Fibroblast of skin of right quadriceps (primary cell): ENCODE measurements at regions not wholly inside any gene's neighbourhood (a gene's known extent, or its start where the extent isn't known, plus 50 kb on each side); places are given as distances from the start of the nearest gene placed in this dataset.
"Not testable (repeated sequence)": the region's sequence is repeated elsewhere in the genome, so short reads cannot be mapped to it uniquely, and the experiment has no call there.

ENCODE experiments used
- DNase-seq: peaks from one replicate; pipeline ENCODE4 v3.0.0-alpha.2; 2013

GRCh38 chr2:223470602-223471001 is 131.6 kb downstream of the SCG2 start:
- no peak for DNase-seq

GRCh38 chr2:223472771-223473170 is 129.4 kb downstream of the SCG2 start:
- DNase-seq: no peak

GRCh38 chr2:223474893-223475292 is 127.3 kb downstream of the SCG2 start:
- no peak for DNase-seq

GRCh38 chr2:223475901-223476300 is 126.3 kb downstream of the SCG2 start:
- DNase-seq: no peak

GRCh38 chr2:223477318-223477717 is 124.8 kb downstream of the SCG2 start:
- DNase-seq: no peak

- DNase-seq: no peak
Observed at GRCh38 chr2:223481486-223481885, 120.7 kb downstream of the SCG2 start.

DNA sequence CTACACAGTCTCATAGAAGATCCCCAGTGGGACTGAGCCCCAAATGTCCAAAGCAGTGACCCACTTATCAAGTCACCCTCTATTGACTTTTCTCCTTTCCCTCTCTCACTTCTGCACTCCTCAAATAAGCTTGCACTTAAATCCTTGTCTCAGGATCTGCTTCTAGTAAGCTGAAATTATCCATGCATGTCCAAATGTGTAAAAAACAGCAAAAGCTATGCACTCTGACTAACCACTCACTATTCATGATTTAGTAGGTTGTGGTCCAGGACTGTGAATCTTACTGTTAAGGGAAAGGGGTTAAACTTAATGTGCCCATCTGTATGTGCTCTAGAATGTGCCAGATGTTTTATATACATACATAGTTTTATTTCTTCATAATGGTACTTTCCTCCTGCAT is 115.4 kb downstream of the SCG2 start:
- DNase-seq: peak; percentile 20

- no peak for DNase-seq
Observed at GRCh38 chr2:223487214-223487846, 114.8 kb downstream of the SCG2 start.

GRCh38 chr2:223488814-223489213 is 113.3 kb downstream of the SCG2 start:
- peak; percentile 31 for DNase-seq

GRCh38 chr2:223494496-223494895 is 107.7 kb downstream of the SCG2 start:
- DNase-seq: no peak

GRCh38 chr2:223494942-223495341 is 107.2 kb downstream of the SCG2 start:
- peak; percentile 72 for DNase-seq

GRCh38 chr2:223496853-223497252 is 105.3 kb downstream of the SCG2 start:
- DNase-seq: not testable (repeated sequence)

GRCh38 chr2:223500709-223501108 is 101.5 kb downstream of the SCG2 start:
- DNase-seq: no peak

DNA sequence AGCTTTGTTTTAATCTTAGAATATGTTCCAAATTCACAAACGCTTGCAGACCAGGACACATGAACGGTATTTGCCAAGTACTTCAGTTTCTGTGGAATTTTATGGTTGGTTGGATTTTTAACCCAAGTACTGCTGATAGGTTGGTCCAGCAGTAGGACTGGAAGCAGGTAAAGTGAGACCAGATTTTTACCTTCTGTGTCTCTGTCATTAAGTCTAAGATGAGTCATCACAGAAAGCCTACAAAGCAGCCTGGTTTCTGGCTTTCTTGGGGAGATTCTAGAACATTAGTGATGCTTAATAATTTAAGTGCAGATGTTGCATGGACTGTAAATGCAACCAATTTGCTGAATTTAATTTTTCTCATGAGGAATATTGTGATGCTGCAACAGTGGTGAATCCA is 100.5 kb downstream of the SCG2 start:
- DNase-seq: no peak

- DNase-seq: no peak
Observed at GRCh38 chr2:223503746-223504145, 98.4 kb downstream of the SCG2 start.

- DNase-seq: no peak
Observed at GRCh38 chr2:223508372-223508771, 93.8 kb downstream of the SCG2 start.

DNA sequence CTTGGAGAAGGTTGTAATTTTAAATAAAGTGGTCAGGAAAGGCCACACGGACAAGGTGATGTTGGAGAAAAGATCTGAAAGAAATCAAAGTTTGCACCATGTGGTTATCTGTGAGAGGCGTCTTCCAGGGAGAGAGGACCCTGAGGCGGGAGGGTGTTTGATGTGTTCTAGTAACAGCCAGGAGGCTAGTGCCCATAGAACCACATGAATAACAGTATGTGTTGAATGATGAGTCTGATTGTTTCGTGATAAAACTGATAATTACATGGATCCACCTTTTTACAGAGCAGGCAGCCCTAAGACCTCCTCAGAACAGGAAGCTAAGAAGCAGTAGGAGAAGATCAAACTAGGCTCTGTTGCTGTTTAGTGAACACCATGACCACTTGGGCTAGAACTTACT is 91.4 kb downstream of the SCG2 start:
- no peak for DNase-seq

DNA sequence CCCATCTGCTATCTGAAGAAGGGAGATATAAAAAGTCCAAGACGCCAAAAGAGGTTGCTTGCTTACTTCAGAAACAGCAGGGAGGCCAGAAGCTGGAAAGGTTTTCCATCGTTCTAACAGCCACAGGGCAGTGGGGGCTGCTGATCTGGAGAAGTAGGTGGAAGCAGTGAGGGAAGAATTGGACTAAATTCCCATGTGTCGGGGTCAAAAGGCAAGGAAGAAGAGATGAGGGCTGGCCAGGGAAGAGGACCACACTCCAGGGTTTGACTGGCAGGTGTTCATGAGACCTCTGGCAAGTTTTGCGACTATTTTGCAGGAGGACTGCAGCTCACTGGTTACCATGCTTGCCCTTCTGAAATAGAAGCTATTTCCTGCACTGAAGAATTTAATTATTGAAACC is 91.0 kb downstream of the SCG2 start:
- no peak for DNase-seq

DNA sequence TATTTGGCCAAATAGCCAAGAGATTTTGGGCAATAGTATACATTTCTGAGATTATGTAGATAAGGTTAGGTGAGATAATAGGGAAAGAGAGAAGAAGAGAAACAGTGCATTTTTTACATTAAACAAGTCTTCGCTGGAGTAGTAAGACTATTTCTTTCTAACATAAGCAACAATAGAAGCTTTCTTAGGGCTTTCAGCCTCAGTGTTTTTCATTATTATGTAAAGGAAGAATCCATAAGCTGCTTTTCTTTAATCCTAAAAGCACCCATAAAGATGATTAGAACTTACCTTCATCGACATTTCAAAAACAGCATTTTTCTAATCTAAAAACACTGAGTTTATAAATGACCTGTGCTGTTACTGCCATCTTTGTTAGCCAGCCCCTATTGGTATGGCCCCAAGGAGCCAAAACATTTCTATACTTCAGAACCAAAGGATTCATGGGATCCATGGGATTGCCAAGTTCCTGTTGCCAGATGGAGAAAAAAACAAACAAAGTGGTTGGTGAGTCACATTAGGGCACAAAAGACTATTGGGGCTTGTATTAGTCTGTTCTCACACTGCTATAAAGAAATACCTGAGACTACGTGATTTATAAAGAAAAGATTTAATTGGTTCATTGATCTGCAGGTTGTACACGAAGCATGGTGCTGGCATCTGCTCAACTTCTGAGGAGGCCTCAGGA is 88.2 kb downstream of the SCG2 start:
- DNase-seq: no peak

- no peak for DNase-seq
Observed at GRCh38 chr2:223519471-223519870, 82.7 kb downstream of the SCG2 start.

DNA sequence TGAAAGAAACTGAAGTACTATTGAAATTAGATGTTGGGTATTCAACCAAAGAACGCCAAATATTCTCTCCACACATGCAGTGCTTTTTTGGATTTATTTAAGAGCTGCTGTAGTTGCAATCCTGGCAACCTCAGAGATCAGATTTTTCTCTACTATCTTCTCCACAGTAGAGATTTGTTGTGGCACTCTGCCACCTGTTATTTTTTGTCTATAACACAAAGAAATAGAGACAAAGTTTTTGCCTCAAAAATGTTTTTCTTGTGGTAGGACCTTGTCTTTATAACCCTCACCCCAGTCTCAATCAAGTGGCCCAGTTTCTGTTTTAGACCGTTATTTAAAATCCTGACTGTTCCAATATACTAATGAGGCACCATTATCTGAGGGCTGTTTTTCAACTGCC is 79.4 kb downstream of the SCG2 start:
- DNase-seq: no peak

- peak; percentile 61 for DNase-seq
Observed at GRCh38 chr2:223523551-223524001, 78.6 kb downstream of the SCG2 start.

DNA sequence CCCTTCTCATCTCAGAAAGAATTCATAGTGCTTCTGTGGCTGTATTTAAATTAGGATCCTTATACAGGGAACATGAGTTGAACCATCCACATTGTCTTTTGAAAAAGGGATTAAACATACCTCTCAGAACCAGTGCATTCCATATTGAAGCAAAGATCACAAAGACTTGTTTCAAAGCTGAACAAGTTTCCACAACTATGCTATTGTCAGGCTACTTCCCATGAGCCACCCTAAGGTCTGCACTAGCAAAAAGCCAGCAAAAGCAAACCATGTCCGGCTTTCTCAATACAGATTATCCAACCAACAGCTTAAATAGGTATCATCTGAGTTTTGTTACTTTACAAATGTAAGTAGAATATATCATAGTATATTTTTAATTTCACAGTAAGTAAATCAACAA is 78.1 kb downstream of the SCG2 start:
- DNase-seq: no peak

DNA sequence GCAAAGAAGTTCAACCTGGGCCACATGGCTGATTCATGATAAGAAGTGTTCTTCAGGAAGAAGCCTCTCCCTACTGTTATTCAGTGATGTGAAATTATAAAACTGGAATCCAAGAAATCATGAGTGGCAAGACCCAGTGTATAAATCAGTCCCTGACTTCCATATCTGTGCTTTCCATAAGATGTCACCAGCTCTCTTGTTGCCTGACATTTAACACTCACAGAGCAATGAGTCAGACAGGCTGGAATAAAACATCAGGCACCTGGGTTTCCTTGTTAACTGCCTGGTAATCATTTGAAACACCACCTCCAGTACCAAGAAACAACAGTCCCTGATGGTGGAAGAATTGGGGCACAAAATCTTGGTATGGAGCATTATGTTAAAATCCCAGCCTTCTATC is 76.1 kb downstream of the SCG2 start:
- DNase-seq: no peak

DNA sequence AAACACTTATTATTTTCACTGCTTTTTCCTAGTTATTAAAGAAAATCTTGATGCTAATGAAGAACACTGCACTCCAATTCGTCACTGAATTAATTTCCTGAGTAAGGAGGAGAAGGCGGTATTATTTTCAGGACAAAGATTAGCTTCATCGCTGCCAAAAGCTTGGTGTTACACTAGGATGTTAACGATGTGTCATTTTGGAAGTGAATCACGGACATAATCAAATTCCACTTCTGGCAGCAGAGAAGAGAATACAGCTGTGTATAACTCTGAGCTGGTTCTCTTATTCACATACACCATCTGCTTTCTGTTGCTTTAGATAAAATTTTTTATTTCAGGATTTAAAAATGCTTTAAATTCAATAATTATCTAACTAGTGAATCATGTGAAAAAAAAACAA is 74.1 kb downstream of the SCG2 start:
- peak; percentile 79 for DNase-seq
